Peyer's patch (tissue), 4 donors: ENCODE measurements at regions not wholly inside any gene's neighbourhood (a gene's known extent, or its start where the extent isn't known, plus 50 kb on each side); places are given as distances from the start of the nearest gene placed in this dataset.

Experiments used
- POLR2A ChIP-seq, 2 donors: fragments of 450-650 bp; IDR thresholded peaks; one replicate each; pipeline ENCODE4 v1.5.1; 2017; ENCODE audit warnings: antibody characterized with exemption in 2 of 2, mild to moderate bottlenecking in 2 of 2, moderate library complexity in 2 of 2
- TF ChIP-seq, protein P1 (sequence below), 6 experiments: fragments of 450-650 bp in 4 of 6; fragments of 200-600 bp in 2 of 6; sonication (generic) in 1 of 6; IDR thresholded peaks; one replicate each; pipeline ENCODE4 v1.5.1; 2017 to 2019; ENCODE audit warnings: antibody characterized with exemption in 6 of 6, mild to moderate bottlenecking in 3 of 6, moderate library complexity in 1 of 6

DNA sequence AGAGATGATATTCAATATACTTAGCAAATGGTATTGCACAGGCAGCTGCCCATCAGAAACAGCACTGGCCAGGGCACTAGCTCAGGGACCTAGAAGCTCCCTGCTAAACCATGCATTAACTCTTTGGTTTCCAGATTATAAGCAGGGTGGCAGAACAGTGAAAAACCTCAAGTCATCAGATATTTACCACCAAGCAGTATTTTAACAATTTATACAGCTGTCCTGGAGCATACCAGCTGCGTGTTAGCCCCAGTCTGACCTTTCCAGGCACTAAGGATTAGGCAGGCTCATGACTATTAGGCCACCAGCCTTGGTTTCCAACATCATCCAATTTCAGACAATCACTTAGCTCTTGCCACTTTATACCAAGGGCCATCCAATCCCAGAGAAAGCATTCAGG, 326.5 kb downstream of the CAAP1 start:
- TF ChIP-seq, protein P1, sequence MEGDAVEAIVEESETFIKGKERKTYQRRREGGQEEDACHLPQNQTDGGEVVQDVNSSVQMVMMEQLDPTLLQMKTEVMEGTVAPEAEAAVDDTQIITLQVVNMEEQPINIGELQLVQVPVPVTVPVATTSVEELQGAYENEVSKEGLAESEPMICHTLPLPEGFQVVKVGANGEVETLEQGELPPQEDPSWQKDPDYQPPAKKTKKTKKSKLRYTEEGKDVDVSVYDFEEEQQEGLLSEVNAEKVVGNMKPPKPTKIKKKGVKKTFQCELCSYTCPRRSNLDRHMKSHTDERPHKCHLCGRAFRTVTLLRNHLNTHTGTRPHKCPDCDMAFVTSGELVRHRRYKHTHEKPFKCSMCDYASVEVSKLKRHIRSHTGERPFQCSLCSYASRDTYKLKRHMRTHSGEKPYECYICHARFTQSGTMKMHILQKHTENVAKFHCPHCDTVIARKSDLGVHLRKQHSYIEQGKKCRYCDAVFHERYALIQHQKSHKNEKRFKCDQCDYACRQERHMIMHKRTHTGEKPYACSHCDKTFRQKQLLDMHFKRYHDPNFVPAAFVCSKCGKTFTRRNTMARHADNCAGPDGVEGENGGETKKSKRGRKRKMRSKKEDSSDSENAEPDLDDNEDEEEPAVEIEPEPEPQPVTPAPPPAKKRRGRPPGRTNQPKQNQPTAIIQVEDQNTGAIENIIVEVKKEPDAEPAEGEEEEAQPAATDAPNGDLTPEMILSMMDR (IDR thresholded peaks at IDR 0.05), result no peak
- no peak for TF ChIP-seq POLR2A (IDR thresholded peaks at IDR 0.05)
